ENCODE measurements at regions not wholly inside any gene's neighbourhood (a gene's known extent, or its start where the extent isn't known, plus 50 kb on each side); places are given as distances from the start of the nearest gene placed in this dataset.
"Not testable (repeated sequence)": the region's sequence is repeated elsewhere in the genome, so short reads cannot be mapped to it uniquely, and the experiment has no call there.

DNA sequence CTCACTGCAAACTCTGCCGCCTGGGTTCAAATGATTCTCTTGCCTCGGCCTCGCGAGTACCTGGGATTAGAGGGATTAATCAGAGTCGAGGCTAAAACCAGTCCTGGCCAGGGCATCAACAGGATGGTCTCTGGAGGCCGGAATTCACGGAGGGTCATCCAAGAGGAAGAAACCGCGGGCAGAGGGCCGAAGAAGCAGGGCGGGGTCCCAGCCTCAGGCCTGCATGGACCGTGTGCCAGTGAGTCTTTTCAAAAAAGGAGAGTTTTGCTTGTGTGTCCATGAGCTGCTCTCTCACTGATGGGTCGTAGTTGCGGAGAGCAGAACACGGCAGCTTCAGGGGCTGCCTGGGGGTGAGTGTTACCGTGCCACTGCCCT, 295.1 kb upstream of the ZNF337 start:
- no peak for DNase-seq (ENCODE audit: low read depth in 4 of 4, low spot score in 2 of 4)

DNA sequence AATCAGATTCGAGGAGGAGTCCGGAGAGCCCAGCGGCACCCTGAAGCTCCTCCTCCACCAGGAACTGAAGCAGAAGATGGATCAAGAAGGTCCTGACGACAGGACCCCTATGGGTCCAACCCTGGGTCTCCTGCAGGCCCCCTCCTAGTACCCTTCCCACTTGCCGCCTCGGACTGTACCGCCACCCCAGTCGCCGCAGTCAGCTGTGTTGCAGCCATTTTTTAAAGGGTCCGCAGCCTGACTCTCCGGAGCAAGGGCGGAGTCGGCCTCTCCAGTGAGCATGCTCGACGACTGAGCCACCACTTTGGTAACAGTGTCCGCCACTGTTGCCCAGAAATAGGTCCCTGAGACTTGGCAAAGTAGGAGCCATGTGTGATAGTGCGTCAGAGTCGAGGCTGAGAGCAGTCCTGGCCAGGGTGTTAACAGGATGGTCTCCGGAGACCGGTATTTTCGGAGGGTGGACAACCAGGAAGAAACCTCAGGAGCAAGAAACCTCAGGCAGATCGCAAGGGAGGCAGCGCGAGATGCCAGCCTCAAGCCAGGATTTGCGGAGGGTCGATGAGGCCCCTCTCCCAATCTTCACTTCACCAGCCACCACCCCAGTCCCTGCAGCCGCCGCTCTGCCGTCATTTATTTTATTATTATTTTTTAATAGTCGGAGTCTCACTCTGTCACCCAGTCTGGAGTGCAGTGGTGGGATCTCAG, 294.6 kb upstream of the ZNF337 start:
- no peak for DNase-seq (ENCODE audit: low read depth in 4 of 4, low spot score in 2 of 4)

DNA sequence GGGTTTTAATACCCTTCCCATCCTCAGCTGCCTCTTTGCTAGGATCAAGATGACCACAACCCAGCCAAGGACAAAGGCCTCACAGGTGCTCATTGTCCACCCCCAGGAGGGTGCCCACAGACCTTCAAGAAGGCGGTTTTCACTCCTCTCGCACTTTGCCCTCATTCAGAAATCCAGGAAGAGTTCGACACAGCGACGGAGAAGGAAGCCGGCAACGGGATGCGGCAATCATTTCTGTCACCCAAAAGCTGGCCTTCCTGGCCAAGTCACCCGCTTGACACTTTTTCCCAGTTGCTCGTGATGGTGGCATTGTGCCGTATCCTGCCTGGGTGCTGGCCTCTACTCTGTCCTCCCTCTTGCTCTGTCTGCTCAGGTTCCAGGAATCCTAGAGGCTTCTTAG, 293.0 kb upstream of the ZNF337 start:
- DNase-seq (ENCODE audit: low read depth in 4 of 4, low spot score in 2 of 4): not testable (repeated sequence)

DNA sequence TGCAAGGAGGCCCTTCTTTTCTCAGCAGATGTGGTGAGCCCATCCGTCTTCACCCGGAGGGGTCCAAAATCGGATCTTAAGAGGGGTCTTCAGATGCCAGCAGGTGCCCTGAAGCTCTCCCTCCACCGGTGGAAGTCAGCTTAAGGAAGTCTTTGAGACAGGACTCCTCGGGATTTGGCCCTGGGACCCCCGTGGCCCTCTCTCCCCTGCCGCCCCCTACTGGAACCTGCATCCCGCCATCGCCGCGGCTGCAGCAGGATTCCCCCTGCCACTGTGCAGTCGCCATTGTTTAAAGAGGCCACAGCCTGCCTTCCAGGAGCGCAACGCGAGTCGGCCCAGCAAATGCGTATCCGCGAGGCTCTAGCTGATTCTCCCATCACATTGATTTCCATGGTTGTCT, 292.5 kb upstream of the ZNF337 start:
- DNase-seq (ENCODE audit: low read depth in 4 of 4, low spot score in 2 of 4): no peak

GRCh38 chr20:25987928-25988560, 291.4 kb upstream of the ZNF337 start:
- DNase-seq (ENCODE audit: low read depth in 4 of 4, low spot score in 2 of 4): not testable (repeated sequence)

GRCh38 chr20:25987073-25987927, 290.6 kb upstream of the ZNF337 start:
- peak in 2 of 4 donors; percentile 19 to 44 for DNase-seq (ENCODE audit: low read depth in 4 of 4, low spot score in 2 of 4)

DNA sequence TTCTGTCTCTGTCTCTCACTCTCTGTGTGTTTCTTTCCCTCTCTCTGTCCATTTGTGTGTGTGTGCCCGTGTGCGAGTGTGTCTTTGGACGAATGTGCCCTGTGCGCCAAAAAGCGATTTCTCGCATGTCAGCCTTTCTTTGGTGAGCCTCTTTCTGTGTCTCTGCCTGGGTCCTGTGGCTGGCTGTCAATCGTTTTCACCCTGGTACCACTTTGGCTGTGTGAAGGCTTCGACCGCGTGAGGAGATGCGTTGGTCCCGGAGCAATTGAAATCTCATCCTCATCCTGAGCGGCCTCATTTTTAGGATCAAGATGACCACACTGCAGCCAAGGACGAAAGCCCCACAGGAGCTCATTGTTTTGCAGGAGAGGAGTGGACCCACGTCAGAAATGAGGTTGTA, 288.9 kb upstream of the ZNF337 start:
- DNase-seq (ENCODE audit: low read depth in 4 of 4, low spot score in 2 of 4): no peak

GRCh38 chr20:25984933-25985332, 288.3 kb upstream of the ZNF337 start:
- peak in 1 of 4 donors; percentile 11 for DNase-seq (ENCODE audit: low read depth in 4 of 4, low spot score in 2 of 4)

- DNase-seq (ENCODE audit: low read depth in 4 of 4, low spot score in 2 of 4): not testable (repeated sequence)
Observed at GRCh38 chr20:25982701-25983100, 286.0 kb upstream of the ZNF337 start.

DNA sequence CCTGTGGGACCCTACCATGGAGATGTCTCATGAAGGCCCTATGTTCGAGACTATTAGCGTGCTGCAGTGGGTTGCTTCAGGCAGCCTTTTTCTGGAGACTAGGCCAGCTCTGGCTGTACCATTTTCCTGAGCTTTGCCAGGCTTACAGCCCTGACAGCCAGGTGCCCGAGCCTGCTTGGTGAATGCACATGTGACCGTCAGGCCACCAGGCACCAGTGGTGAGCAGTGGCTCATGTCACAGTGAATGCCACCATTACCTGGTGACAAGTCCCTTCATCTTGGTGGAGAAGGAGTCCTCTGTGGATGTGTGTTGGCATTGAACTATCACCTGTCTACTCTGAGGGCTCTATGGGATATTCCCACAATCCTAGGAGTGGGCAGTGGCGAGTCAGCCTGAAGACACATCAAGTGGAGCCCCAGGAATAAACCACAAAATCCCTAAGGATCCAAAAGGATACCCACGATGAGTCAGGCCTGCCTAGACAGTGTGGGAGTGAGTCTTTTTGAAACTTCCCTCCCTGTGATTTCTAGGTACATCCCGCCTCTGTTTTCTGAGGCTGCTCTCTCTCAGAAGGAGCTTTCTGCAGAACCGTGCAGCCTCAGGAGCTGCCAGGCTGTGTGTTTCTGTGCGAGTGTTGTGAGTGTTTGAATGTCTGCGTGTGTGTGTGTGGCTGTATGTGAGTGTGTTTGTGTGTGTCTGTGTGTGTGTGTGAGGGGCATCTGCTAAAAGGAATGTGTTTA, 282.0 kb upstream of the ZNF337 start:
- DNase-seq (ENCODE audit: low read depth in 4 of 4, low spot score in 2 of 4): not testable (repeated sequence)

- not testable (repeated sequence) for DNase-seq (ENCODE audit: low read depth in 4 of 4, low spot score in 2 of 4)
Observed at GRCh38 chr20:25975816-25976215, 279.2 kb upstream of the ZNF337 start.

GRCh38 chr20:25965203-25965602, 268.6 kb upstream of the ZNF337 start:
- not testable (repeated sequence) for DNase-seq (ENCODE audit: low read depth in 4 of 4, low spot score in 2 of 4)

DNA sequence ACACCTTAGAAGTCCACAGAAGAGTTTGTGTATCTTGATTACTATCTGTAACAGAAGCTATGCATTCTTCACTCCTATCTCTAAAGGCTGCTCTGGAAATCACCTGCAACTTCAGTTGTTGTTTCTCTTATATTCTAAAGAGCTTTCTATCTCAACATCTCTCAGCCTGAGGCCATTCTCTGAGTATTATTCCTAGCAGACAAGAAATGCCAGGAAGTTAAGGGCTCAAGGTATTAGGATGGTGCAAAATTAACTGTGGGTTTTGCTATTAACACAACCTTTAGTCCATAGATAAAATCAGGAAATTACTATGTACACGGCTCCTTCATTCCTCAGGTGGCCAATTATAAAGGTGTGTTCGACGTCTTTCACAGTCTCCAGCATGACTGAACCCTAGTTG, 257.2 kb upstream of the ZNF337 start:
- not testable (repeated sequence) for DNase-seq (ENCODE audit: low read depth in 4 of 4, low spot score in 2 of 4)

GRCh38 chr20:25935230-25935629, 238.6 kb upstream of the ZNF337 start:
- not testable (repeated sequence) for DNase-seq (ENCODE audit: low read depth in 4 of 4, low spot score in 2 of 4)

GRCh38 chr20:25932806-25933205, 236.2 kb upstream of the ZNF337 start:
- not testable (repeated sequence) for DNase-seq (ENCODE audit: low read depth in 4 of 4, low spot score in 2 of 4)

GRCh38 chr20:25932170-25932569, 235.5 kb upstream of the ZNF337 start:
- DNase-seq (ENCODE audit: low read depth in 4 of 4, low spot score in 2 of 4): not testable (repeated sequence)

GRCh38 chr20:25902321-25902720, 205.7 kb upstream of the ZNF337 start:
- DNase-seq (ENCODE audit: low read depth in 4 of 4, low spot score in 2 of 4): not testable (repeated sequence)

DNA sequence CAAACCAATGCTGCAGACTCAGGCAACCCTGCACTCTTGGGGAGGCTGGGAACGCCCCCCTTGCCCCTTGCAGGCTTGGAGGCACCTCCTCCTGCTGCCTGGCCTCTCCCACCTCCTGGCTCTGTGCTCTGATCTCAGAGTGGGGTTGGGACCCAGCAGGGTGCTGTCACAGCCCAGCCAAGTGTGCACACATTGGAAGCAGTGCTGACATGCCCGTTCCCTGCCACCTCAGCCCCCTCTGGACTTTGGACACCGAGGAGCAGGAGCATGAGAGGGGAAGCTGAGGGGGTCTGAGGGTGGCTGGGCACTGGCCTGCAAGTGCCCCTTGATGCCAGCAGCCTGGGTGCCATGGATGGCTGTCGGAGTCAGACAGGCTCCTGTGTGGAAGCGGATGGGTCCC, 202.0 kb upstream of the ZNF337 start:
- DNase-seq (ENCODE audit: low read depth in 4 of 4, low spot score in 2 of 4): not testable (repeated sequence)

- DNase-seq (ENCODE audit: low read depth in 4 of 4, low spot score in 2 of 4): not testable (repeated sequence)
Observed at GRCh38 chr20:25879096-25879495, 182.4 kb upstream of the ZNF337 start.

DNA sequence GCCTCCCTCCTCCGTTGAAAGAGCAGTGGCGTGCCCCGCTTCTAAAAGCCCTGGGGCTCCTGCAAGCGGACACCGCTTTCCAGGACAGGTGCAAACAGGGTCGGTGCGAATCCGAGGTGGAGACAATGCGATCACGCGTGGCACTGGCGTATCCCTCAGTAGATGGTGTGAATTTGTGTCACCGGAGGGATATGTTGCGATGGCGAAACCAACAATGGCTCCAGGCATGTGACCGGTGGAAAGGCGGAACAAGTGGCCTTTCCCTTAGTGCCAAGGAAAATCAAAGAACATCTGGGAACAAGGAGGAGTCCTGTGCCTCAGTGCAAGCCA, 172.0 kb upstream of the ZNF337 start:
- DNase-seq (ENCODE audit: low read depth in 4 of 4, low spot score in 2 of 4): not testable (repeated sequence)

Measured in left renal cortex interstitium (tissue), 4 donors.